HCT116 (cell line): ENCODE measurements at regions not wholly inside any gene's neighbourhood (a gene's known extent, or its start where the extent isn't known, plus 50 kb on each side); places are given as distances from the start of the nearest gene placed in this dataset.

Experiments
- ATAC-seq: fragments of 200-7000 bp; cut with Tn5 transposase; 2 replicates; pipeline ENCODE4 v1.9.1; 2020; ENCODE audit warnings: mild to moderate bottlenecking, moderate library complexity
- BruUV-seq: library from RNA; stranded (reverse); fragments of 400-500 nt; replicated peaks from 2 replicates; lab custom pipeline; 2021; lab: Mats Ljungman, UMichigan
- CTCF ChIA-PET: fragments of 300-600 bp; sonication (Branson Sonifier 250); formaldehyde crosslinking; loops from one replicate; lab custom pipeline; 2021; ENCODE audit warnings: antibody characterized with exemption; lab: Charles Lee
- POLR2A ChIA-PET: fragments of 300-600, 350-600 bp; sonication (Branson Sonifier 250); formaldehyde crosslinking; loops from one replicate; lab custom pipeline; 2021; ENCODE audit warnings: antibody characterized with exemption; lab: Charles Lee
- RAD21 ChIA-PET, 2 experiments: fragments of 300-600 bp; sonication (Branson Sonifier 250); formaldehyde crosslinking; loops; one replicate each; lab custom pipeline; 2023; ENCODE audit warnings: low total read pairs in 2 of 2; ENCODE audit not compliant: uncharacterized antibody in 2 of 2, unreplicated experiment in 2 of 2, low non-redundant PET in 1 of 2; lab: Charles Lee
- DNase-seq: peaks from one replicate; pipeline ENCODE4 v3.0.0-alpha.2; 2010; ENCODE audit warnings: low read depth, low spot score
- H2AFZ ChIP-seq: fragments of 200-600 bp; shearing (Covaris generic), sonication (generic); 2 replicates; pipeline ENCODE4 v1.6.1; 2017; ENCODE audit warnings: low read depth, mixed run types, mixed read lengths, antibody characterized with exemption, low read length; ENCODE audit not compliant: poor library complexity, severe bottlenecking
- H3K27ac ChIP-seq: 2 replicates; pipeline ENCODE4 v1.5.1; 2012; ENCODE audit warnings: low read depth, low read length
- H3K27me3 ChIP-seq: fragments of 200-600 bp; sonication (generic); 2 replicates; pipeline ENCODE4 v1.6.1; 2016; ENCODE audit warnings: mixed run types, low read length, mixed read lengths; ENCODE audit not compliant: insufficient read depth
- H3K36me3 ChIP-seq, 2 experiments: fragments of 200-500 bp in 1 of 2; fragments of 200-600 bp in 1 of 2; sonication (Bioruptor generic) in 1 of 2; sonication (generic) in 1 of 2; 2 replicates each; pipeline versions ENCODE4 v1.5.1 to v1.6.1; 2014 to 2016; ENCODE audit warnings: low read length in 2 of 2, inconsistent platforms in 1 of 2, mixed read lengths in 1 of 2, mixed run types in 1 of 2; ENCODE audit not compliant: insufficient read depth in 2 of 2, control insufficient read depth in 1 of 2
- H3K4me1 ChIP-seq, 2 experiments: fragments of 200-600 bp in 1 of 2; sonication (generic) in 1 of 2; 2 replicates each; pipeline versions ENCODE4 v1.5.1 to v1.6.1; 2012 to 2017; ENCODE audit warnings: low read length in 2 of 2, inconsistent platforms in 1 of 2, mild to moderate bottlenecking in 1 of 2, mixed read lengths in 1 of 2, mixed run types in 1 of 2, moderate library complexity in 1 of 2; ENCODE audit not compliant: insufficient read depth in 2 of 2, control insufficient read depth in 1 of 2
- H3K4me2 ChIP-seq: fragments of 200-600 bp; sonication (generic); 2 replicates; pipeline ENCODE4 v1.6.1; 2017; ENCODE audit warnings: mixed run types, low read length, mixed read lengths
- H3K4me3 ChIP-seq, 2 experiments: fragments of 200-600 bp in 1 of 2; sonication (generic) in 1 of 2; replicated peaks in 1 of 2; 2 replicates each; pipeline ENCODE4 v1.5.1; 2011 to 2016; ENCODE audit warnings: low read length in 2 of 2, control low read depth in 1 of 2, low read depth in 1 of 2, mild to moderate bottlenecking in 1 of 2, mixed read lengths in 1 of 2, mixed run types in 1 of 2
- H3K79me2 ChIP-seq: fragments of 200-600 bp; sonication (generic); 2 replicates; pipeline ENCODE4 v1.6.1; 2017; ENCODE audit warnings: mild to moderate bottlenecking, mixed run types, low read length, moderate library complexity, mixed read lengths; ENCODE audit not compliant: insufficient read depth
- H3K9ac ChIP-seq: fragments of 200-600 bp; sonication (generic); 2 replicates; pipeline ENCODE4 v1.6.1; 2016; ENCODE audit warnings: low read length, mixed read lengths
- H3K9me2 ChIP-seq: fragments of 200-600 bp; sonication (generic), shearing (Covaris generic); 2 replicates; pipeline ENCODE4 v1.6.1; 2017; ENCODE audit warnings: mixed run types, mild to moderate bottlenecking, moderate library complexity; ENCODE audit not compliant: insufficient read depth
- H3K9me3 ChIP-seq, 2 experiments: fragments of 200-500 bp in 1 of 2; fragments of 200-600 bp in 1 of 2; sonication (Bioruptor generic) in 1 of 2; sonication (generic) in 1 of 2; 2 replicates each; pipeline ENCODE4 v1.6.1; 2014 to 2017; ENCODE audit warnings: low read length in 2 of 2, mixed read lengths in 2 of 2, inconsistent platforms in 1 of 2, low read depth in 1 of 2, mild to moderate bottlenecking in 1 of 2, mixed run types in 1 of 2, moderate library complexity in 1 of 2; ENCODE audit not compliant: control insufficient read depth in 1 of 2, insufficient read depth in 1 of 2
- H4K20me1 ChIP-seq: fragments of 200-600 bp; sonication (generic), shearing (Covaris generic); 2 replicates; pipeline ENCODE4 v1.6.1; 2017; ENCODE audit warnings: mixed run types, mild to moderate bottlenecking, moderate library complexity; ENCODE audit not compliant: insufficient read depth
- CBX3 ChIP-seq: IDR thresholded peaks from 2 replicates; pipeline ENCODE4 v1.6.1; 2012; ENCODE audit warnings: low read depth
- CEBPB ChIP-seq: IDR thresholded peaks from 2 replicates; pipeline ENCODE4 v1.6.1; 2012; ENCODE audit warnings: low read depth
- EGR1 ChIP-seq: IDR thresholded peaks from 2 replicates; pipeline ENCODE4 v1.6.1; 2012; ENCODE audit warnings: low read depth
- ELF1 ChIP-seq: IDR thresholded peaks from 2 replicates; pipeline ENCODE4 v1.6.1; 2012; ENCODE audit warnings: low read depth, borderline replicate concordance
- FOSL1 ChIP-seq: IDR thresholded peaks from 2 replicates; pipeline ENCODE4 v1.6.1; 2012; ENCODE audit warnings: low read depth
- POLR2AphosphoS5 ChIP-seq: IDR thresholded peaks from 2 replicates; pipeline ENCODE4 v1.6.1; 2011; ENCODE audit warnings: mild to moderate bottlenecking, low read depth, low read length, moderate library complexity
- SIN3A ChIP-seq: IDR thresholded peaks from 2 replicates; pipeline ENCODE4 v1.6.1; 2012; ENCODE audit warnings: low read depth
- SRF ChIP-seq: IDR thresholded peaks from 2 replicates; pipeline ENCODE4 v1.6.1; 2012; ENCODE audit warnings: low read depth
- TCF7L2 ChIP-seq: IDR thresholded peaks from 2 replicates; pipeline ENCODE4 v1.7.0; 2011; ENCODE audit warnings: borderline replicate concordance, inconsistent platforms; ENCODE audit not compliant: insufficient read depth, insufficient read length; ENCODE audit errors: extremely low read depth
- YY1 ChIP-seq: IDR thresholded peaks from 2 replicates; pipeline ENCODE4 v1.6.1; 2011; ENCODE audit warnings: low read length, low read depth, moderate library complexity, mild to moderate bottlenecking; ENCODE audit not compliant: insufficient replicate concordance; ENCODE audit errors: extremely low read depth
- ZFX ChIP-seq: fragments of 450-650 bp; IDR thresholded peaks from 2 replicates; pipeline ENCODE4 v1.6.1; 2017
- intact Hi-C: fragments of 100-400 bp; cut with micrococcal nuclease; formaldehyde crosslinking; loops from 2 replicates; pipeline ENCODE4 v1.10.0; 2022
- TF ChIP-seq, protein P1 (sequence below): IDR thresholded peaks from 2 replicates; pipeline ENCODE4 v1.6.1; 2011; ENCODE audit warnings: mild to moderate bottlenecking, low read length, moderate library complexity; ENCODE audit not compliant: insufficient replicate concordance; ENCODE audit errors: extremely low read depth
- TF ChIP-seq, protein P2 (sequence below): IDR thresholded peaks from 2 replicates; pipeline ENCODE4 v1.6.1; 2012
- TF ChIP-seq, protein P3 (sequence below): IDR thresholded peaks from 2 replicates; pipeline ENCODE4 v1.6.1; 2012
- TF ChIP-seq, protein P4 (sequence below), 3 experiments: fragments of 200-600 bp in 1 of 3; sonication (generic) in 1 of 3; IDR thresholded peaks in 2 of 3; conservative IDR thresholded peaks in 1 of 3; 2 replicates each; pipeline ENCODE4 v1.5.1; 2012 to 2017; ENCODE audit warnings: low read depth in 2 of 3, low read length in 2 of 3, antibody characterized with exemption in 1 of 3, borderline replicate concordance in 1 of 3, control low read depth in 1 of 3, mild to moderate bottlenecking in 1 of 3, mixed read lengths in 1 of 3, mixed run types in 1 of 3, moderate library complexity in 1 of 3; ENCODE audit not compliant: insufficient read depth in 1 of 3

DNA sequence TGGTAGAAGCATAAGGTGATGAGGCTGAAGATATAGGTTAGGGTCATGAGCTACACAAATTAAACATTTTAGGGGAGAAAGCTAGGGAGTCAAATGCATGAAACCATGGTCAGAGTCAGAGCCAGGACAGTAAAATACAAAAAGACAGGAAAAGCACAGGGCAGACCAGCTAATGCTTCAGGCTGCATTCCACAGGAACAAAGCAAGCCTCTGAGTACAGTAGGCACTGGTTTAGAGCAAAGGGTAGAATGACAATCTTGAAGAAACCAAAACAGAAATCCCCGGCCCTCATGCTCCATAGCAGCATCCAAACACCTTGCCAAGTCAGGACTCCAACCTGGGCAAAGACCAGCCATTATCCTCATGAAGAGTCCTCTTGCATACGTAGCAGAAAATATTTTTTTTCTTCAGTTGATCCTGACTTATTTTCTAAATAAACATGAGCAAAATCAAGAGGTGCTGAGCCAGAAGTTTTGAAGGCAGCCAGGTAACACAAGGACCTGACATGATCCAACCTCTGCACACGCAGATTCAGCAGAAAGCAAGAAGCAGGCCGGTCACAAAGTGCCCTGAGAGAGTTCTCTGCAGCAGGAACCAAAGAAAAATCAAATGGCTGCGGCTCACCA lies 273.1 kb downstream of the TTLL7 start:
- no peaks in the 10 kb centered on the region for H3K9me3 ChIP-seq
- no TSS peak for BruUV-seq

More for the DNA sequence above, 273.1 kb downstream of the TTLL7 start:
- no peak overlapping the region for H2AFZ ChIP-seq
- no peaks in the 10 kb centered on the region for H3K9me2 ChIP-seq
- RAD21 ChIA-PET = no interaction called here
- TF ChIP-seq, protein P1, sequence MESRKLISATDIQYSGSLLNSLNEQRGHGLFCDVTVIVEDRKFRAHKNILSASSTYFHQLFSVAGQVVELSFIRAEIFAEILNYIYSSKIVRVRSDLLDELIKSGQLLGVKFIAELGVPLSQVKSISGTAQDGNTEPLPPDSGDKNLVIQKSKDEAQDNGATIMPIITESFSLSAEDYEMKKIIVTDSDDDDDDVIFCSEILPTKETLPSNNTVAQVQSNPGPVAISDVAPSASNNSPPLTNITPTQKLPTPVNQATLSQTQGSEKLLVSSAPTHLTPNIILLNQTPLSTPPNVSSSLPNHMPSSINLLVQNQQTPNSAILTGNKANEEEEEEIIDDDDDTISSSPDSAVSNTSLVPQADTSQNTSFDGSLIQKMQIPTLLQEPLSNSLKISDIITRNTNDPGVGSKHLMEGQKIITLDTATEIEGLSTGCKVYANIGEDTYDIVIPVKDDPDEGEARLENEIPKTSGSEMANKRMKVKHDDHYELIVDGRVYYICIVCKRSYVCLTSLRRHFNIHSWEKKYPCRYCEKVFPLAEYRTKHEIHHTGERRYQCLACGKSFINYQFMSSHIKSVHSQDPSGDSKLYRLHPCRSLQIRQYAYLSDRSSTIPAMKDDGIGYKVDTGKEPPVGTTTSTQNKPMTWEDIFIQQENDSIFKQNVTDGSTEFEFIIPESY = no peak
- no peak for TF ChIP-seq POLR2AphosphoS5
- TF ChIP-seq, protein P2, sequence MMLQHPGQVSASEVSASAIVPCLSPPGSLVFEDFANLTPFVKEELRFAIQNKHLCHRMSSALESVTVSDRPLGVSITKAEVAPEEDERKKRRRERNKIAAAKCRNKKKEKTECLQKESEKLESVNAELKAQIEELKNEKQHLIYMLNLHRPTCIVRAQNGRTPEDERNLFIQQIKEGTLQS = no peak
- TF ChIP-seq FOSL1 = no peak
- TF ChIP-seq, protein P3, sequence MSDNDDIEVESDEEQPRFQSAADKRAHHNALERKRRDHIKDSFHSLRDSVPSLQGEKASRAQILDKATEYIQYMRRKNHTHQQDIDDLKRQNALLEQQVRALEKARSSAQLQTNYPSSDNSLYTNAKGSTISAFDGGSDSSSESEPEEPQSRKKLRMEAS = no peak
- TF ChIP-seq, protein P4, sequence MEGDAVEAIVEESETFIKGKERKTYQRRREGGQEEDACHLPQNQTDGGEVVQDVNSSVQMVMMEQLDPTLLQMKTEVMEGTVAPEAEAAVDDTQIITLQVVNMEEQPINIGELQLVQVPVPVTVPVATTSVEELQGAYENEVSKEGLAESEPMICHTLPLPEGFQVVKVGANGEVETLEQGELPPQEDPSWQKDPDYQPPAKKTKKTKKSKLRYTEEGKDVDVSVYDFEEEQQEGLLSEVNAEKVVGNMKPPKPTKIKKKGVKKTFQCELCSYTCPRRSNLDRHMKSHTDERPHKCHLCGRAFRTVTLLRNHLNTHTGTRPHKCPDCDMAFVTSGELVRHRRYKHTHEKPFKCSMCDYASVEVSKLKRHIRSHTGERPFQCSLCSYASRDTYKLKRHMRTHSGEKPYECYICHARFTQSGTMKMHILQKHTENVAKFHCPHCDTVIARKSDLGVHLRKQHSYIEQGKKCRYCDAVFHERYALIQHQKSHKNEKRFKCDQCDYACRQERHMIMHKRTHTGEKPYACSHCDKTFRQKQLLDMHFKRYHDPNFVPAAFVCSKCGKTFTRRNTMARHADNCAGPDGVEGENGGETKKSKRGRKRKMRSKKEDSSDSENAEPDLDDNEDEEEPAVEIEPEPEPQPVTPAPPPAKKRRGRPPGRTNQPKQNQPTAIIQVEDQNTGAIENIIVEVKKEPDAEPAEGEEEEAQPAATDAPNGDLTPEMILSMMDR (IDR thresholded peaks at IDR 0.05 in 2 of 3, conservative IDR thresholded peaks at IDR 0.05 in 1 of 3; ENCODE audit: borderline replicate concordance in 1 of 3, insufficient read depth in 1 of 3, low read depth in 2 of 3, low read length in 2 of 3) = no peak
- no peak for TF ChIP-seq YY1
- no peak for TF ChIP-seq TCF7L2
- no peak for TF ChIP-seq SIN3A
- no peak for TF ChIP-seq EGR1
- no peak for TF ChIP-seq CEBPB
- no peak for TF ChIP-seq ELF1
- no peak for TF ChIP-seq CBX3
- TF ChIP-seq SRF = no peak
- TF ChIP-seq ZFX = no peak
- TF ChIP-seq, all 23 proteins: peak for 0
- intact Hi-C loops = no loop called here
- ChIA-PET POLR2A (no interaction called here), CTCF (no interaction called here)
- H3K27me3 ChIP-seq = no peaks in the 10 kb centered on the region
- ATAC-seq (no peak), DNase-seq (no peak)
- H3K4me2 ChIP-seq = no peak overlapping the region
- no peaks in the 10 kb centered on the region for H3K36me3 ChIP-seq
- no peak overlapping the region for H3K9ac ChIP-seq
- no peak overlapping the region for H3K27ac ChIP-seq
- no peaks in the 10 kb centered on the region for H3K4me1 ChIP-seq
- H3K79me2 ChIP-seq = no peaks in the 10 kb centered on the region
- H3K4me3 ChIP-seq = no peak overlapping the region
- H4K20me1 ChIP-seq = no peaks in the 10 kb centered on the region
